Prostate gland (tissue), 2 donors: ENCODE measurements at regions not wholly inside any gene's neighbourhood (a gene's known extent, or its start where the extent isn't known, plus 50 kb on each side); places are given as distances from the start of the nearest gene placed in this dataset.

Experiments used
- DNase-seq: peaks from one replicate; pipeline ENCODE4 v3.0.0-alpha.2; 2019; ENCODE audit warnings: low spot score
- H3K27ac ChIP-seq, 2 donors: fragments of 200-600 bp; sonication (generic); 2 replicates each; pipeline ENCODE4 v1.5.1; 2017 to 2019
- H3K27me3 ChIP-seq: fragments of 200-600 bp; sonication (generic); replicated peaks from 2 replicates; pipeline ENCODE4 v1.5.1; 2019; ENCODE audit not compliant: insufficient read depth
- H3K36me3 ChIP-seq, 2 donors: fragments of 200-600 bp; sonication (generic); 1 replicate in 1 of 2; 2 replicates in 1 of 2; pipeline versions ENCODE4 v1.5.1 to v1.8.1; 2017 to 2019
- H3K4me1 ChIP-seq: fragments of 200-600 bp; sonication (generic); replicated peaks from 2 replicates; pipeline ENCODE4 v1.5.1; 2019
- H3K4me3 ChIP-seq, 2 donors: fragments of 200-600 bp; sonication (generic); 2 replicates each; pipeline ENCODE4 v1.5.1; 2017 to 2019
- H3K9me3 ChIP-seq: fragments of 200-600 bp; sonication (generic); 2 replicates; pipeline ENCODE4 v1.5.1; 2017
- CTCF ChIP-seq, 4 experiments: fragments of 200-600 bp in 2 of 4; fragments of 450-650 bp in 2 of 4; sonication (generic) in 2 of 4; IDR thresholded peaks; 1 replicate in 3 of 4; 2 replicates in 1 of 4; pipeline ENCODE4 v1.5.1; 2016 to 2019; ENCODE audit warnings: antibody characterized with exemption in 4 of 4, mild to moderate bottlenecking in 2 of 4, moderate library complexity in 2 of 4
- POLR2A ChIP-seq: fragments of 450-650 bp; IDR thresholded peaks from one replicate; pipeline ENCODE4 v1.6.1; 2016; ENCODE audit warnings: antibody characterized with exemption, mild to moderate bottlenecking
- POLR2AphosphoS5 ChIP-seq: sonication (generic); formaldehyde crosslinking; IDR thresholded peaks from one replicate; pipeline ENCODE4 v1.6.1; 2017; ENCODE audit warnings: antibody characterized with exemption
- WGBS: methylation state at CpG from one replicate; pipeline ENCODE4 v1.1.5; 2018; 5-methylcytosine and 5-hydroxymethylcytosine counted together
- intact Hi-C: fragments of 100-400 bp; cut with DNase I; formaldehyde crosslinking; loops from one replicate; pipeline ENCODE4 v1.14.2; 2022

GRCh38 chr15:79653533-79653932 lies 221.4 kb downstream of the MINAR1 start:
- TF ChIP-seq CTCF (IDR thresholded peaks at IDR 0.05), result no peak
- no peak for TF ChIP-seq POLR2AphosphoS5
- no peak for TF ChIP-seq POLR2A
- intact Hi-C loops, result no loop called here
- Histone ChIP-seq H3K27me3 (no peaks in the 10 kb centered on the region), H3K4me3 (no peak overlapping the region), H3K27ac (no peak overlapping the region), H3K4me1 (peaks cover 6% of the 10 kb centered on the region), H3K9me3 (no peaks in the 10 kb centered on the region), H3K36me3 (no peaks in the 10 kb centered on the region)
- WGBS, result 30% methylated on average over 1 of the region's 1 CpG
- DNase-seq, result no peak

- H3K36me3 ChIP-seq, result no peaks in the 10 kb centered on the region
- peak; percentile 61 for TF ChIP-seq POLR2AphosphoS5
- TF ChIP-seq POLR2A, result no peak
- peaks cover 6% of the 10 kb centered on the region for H3K4me1 ChIP-seq
- no peak overlapping the region for H3K4me3 ChIP-seq
- peak; percentile 36 for DNase-seq
- WGBS, result 61% methylated on average over 5 of the region's 5 CpGs
- no peak overlapping the region for H3K27ac ChIP-seq
- H3K9me3 ChIP-seq, result no peaks in the 10 kb centered on the region
- H3K27me3 ChIP-seq, result no peaks in the 10 kb centered on the region
- intact Hi-C loops, result no loop called here
These were observed 224.2 kb downstream of the MINAR1 start for GRCh38 chr15:79656151-79657000.

GRCh38 chr15:79657722-79658121 lies 225.6 kb downstream of the MINAR1 start:
- Histone ChIP-seq H3K4me1 (peaks cover 6% of the 10 kb centered on the region), H3K27me3 (no peaks in the 10 kb centered on the region), H3K36me3 (no peaks in the 10 kb centered on the region), H3K9me3 (no peaks in the 10 kb centered on the region), H3K4me3 (no peak overlapping the region), H3K27ac (peak overlapping the region in 1 of 2 donors; percentile 41)
- peak; percentile 78 for TF ChIP-seq POLR2AphosphoS5
- TF ChIP-seq POLR2A, result no peak
- intact Hi-C loops, result no loop called here
- WGBS, result 13% methylated on average over 2 of the region's 2 CpGs
- DNase-seq, result peak; percentile 67

GRCh38 chr15:79659691-79660090 lies 227.6 kb downstream of the MINAR1 start:
- 84% methylated on average over 2 of the region's 2 CpGs for WGBS
- DNase-seq, result no peak
- H3K36me3 ChIP-seq, result no peaks in the 10 kb centered on the region
- intact Hi-C loops, result no loop called here
- H3K4me3 ChIP-seq, result no peak overlapping the region
- no peaks in the 10 kb centered on the region for H3K9me3 ChIP-seq
- no peak for TF ChIP-seq POLR2AphosphoS5
- TF ChIP-seq CTCF (IDR thresholded peaks at IDR 0.05), result no peak
- no peak for TF ChIP-seq POLR2A
- peaks cover 6% of the 10 kb centered on the region for H3K4me1 ChIP-seq
- no peak overlapping the region for H3K27ac ChIP-seq
- H3K27me3 ChIP-seq, result no peaks in the 10 kb centered on the region

GRCh38 chr15:79661411-79661810 lies 229.3 kb downstream of the MINAR1 start:
- H3K36me3 ChIP-seq, result no peaks in the 10 kb centered on the region
- H3K4me1 ChIP-seq, result peaks cover 6% of the 10 kb centered on the region
- no peak overlapping the region for H3K4me3 ChIP-seq
- H3K9me3 ChIP-seq, result no peaks in the 10 kb centered on the region
- WGBS, result 89% methylated on average over 1 of the region's 1 CpG
- DNase-seq, result no peak
- no peaks in the 10 kb centered on the region for H3K27me3 ChIP-seq
- intact Hi-C loops, result no loop called here
- no peak overlapping the region for H3K27ac ChIP-seq
- TF ChIP-seq POLR2A (no peak), CTCF (IDR thresholded peaks at IDR 0.05) (no peak), POLR2AphosphoS5 (no peak)
